ENCODE measurements at regions not wholly inside any gene's neighbourhood (a gene's known extent, or its start where the extent isn't known, plus 50 kb on each side); places are given as distances from the start of the nearest gene placed in this dataset.

- DNase-seq (ENCODE audit: low spot score) (no peak), ATAC-seq (ENCODE audit: low read depth) (no peak; the same call in 2 of the 3 replicates)
- Histone ChIP-seq H3K4me3 (ENCODE audit: severe bottlenecking) (no peak overlapping the region), H3K27me3 (ENCODE audit: insufficient read depth, poor library complexity, severe bottlenecking) (no peaks in the 10 kb centered on the region), H3K36me3 (ENCODE audit: low read depth) (no peaks in the 10 kb centered on the region), H3K9me3 (ENCODE audit: severe bottlenecking) (no peaks in the 10 kb centered on the region), H3K4me1 (ENCODE audit: insufficient read depth, poor library complexity, severe bottlenecking) (peaks cover 10% of the 10 kb centered on the region), H3K27ac (ENCODE audit: poor library complexity, severe bottlenecking) (no peak overlapping the region)
- no peak for TF ChIP-seq CTCF (IDR thresholded peaks at IDR 0.05; ENCODE audit: poor library complexity, severe bottlenecking)
These were observed 324.7 kb downstream of the SHQ1 start for GRCh38 chr3:72523429-72524151.

GRCh38 chr3:72520690-72521308 is 327.4 kb downstream of the SHQ1 start:
- peaks cover 10% of the 10 kb centered on the region for H3K4me1 ChIP-seq (ENCODE audit: insufficient read depth, poor library complexity, severe bottlenecking)
- H3K36me3 ChIP-seq (ENCODE audit: low read depth), result no peaks in the 10 kb centered on the region
- no peak overlapping the region for H3K4me3 ChIP-seq (ENCODE audit: severe bottlenecking)
- peak; percentile 97 for ATAC-seq (ENCODE audit: low read depth)
- H3K27ac ChIP-seq (ENCODE audit: poor library complexity, severe bottlenecking), result peak overlapping the region; percentile 8
- no peaks in the 10 kb centered on the region for H3K27me3 ChIP-seq (ENCODE audit: insufficient read depth, poor library complexity, severe bottlenecking)
- no peaks in the 10 kb centered on the region for H3K9me3 ChIP-seq (ENCODE audit: severe bottlenecking)
- TF ChIP-seq CTCF (IDR thresholded peaks at IDR 0.05; ENCODE audit: poor library complexity, severe bottlenecking), result no peak
- no peak for DNase-seq (ENCODE audit: low spot score)

GRCh38 chr3:72519946-72520604 is 328.2 kb downstream of the SHQ1 start:
- peaks cover 10% of the 10 kb centered on the region for H3K4me1 ChIP-seq (ENCODE audit: insufficient read depth, poor library complexity, severe bottlenecking)
- ATAC-seq (ENCODE audit: low read depth) (no peak), DNase-seq (ENCODE audit: low spot score) (no peak)
- H3K4me3 ChIP-seq (ENCODE audit: severe bottlenecking), result no peak overlapping the region
- H3K9me3 ChIP-seq (ENCODE audit: severe bottlenecking), result no peaks in the 10 kb centered on the region
- H3K36me3 ChIP-seq (ENCODE audit: low read depth), result no peaks in the 10 kb centered on the region
- H3K27me3 ChIP-seq (ENCODE audit: insufficient read depth, poor library complexity, severe bottlenecking), result no peaks in the 10 kb centered on the region
- no peak overlapping the region for H3K27ac ChIP-seq (ENCODE audit: poor library complexity, severe bottlenecking)
- no peak for TF ChIP-seq CTCF (IDR thresholded peaks at IDR 0.05; ENCODE audit: poor library complexity, severe bottlenecking)

- Histone ChIP-seq H3K36me3 (ENCODE audit: low read depth) (no peaks in the 10 kb centered on the region), H3K4me1 (ENCODE audit: insufficient read depth, poor library complexity, severe bottlenecking) (peaks cover 10% of the 10 kb centered on the region), H3K9me3 (ENCODE audit: severe bottlenecking) (no peaks in the 10 kb centered on the region), H3K27me3 (ENCODE audit: insufficient read depth, poor library complexity, severe bottlenecking) (no peaks in the 10 kb centered on the region), H3K27ac (ENCODE audit: poor library complexity, severe bottlenecking) (no peak overlapping the region), H3K4me3 (ENCODE audit: severe bottlenecking) (no peak overlapping the region)
- TF ChIP-seq CTCF (IDR thresholded peaks at IDR 0.05; ENCODE audit: poor library complexity, severe bottlenecking), result no peak
- ATAC-seq (ENCODE audit: low read depth), result no peak
- no peak for DNase-seq (ENCODE audit: low spot score)
These were observed 330.3 kb downstream of the SHQ1 start for GRCh38 chr3:72517921-72518424.
